ENCODE measurements at regions not wholly inside any gene's neighbourhood (a gene's known extent, or its start where the extent isn't known, plus 50 kb on each side); places are given as distances from the start of the nearest gene placed in this dataset.
"Not testable (repeated sequence)": the region's sequence is repeated elsewhere in the genome, so short reads cannot be mapped to it uniquely, and the experiment has no call there.

- DNase-seq: no peak
Measured at GRCh38 chr11:29623144-29623722, 393.6 kb downstream of the KCNA4 start.

GRCh38 chr11:29616611-29617010 lies 400.2 kb downstream of the KCNA4 start:
- DNase-seq: no peak

DNA sequence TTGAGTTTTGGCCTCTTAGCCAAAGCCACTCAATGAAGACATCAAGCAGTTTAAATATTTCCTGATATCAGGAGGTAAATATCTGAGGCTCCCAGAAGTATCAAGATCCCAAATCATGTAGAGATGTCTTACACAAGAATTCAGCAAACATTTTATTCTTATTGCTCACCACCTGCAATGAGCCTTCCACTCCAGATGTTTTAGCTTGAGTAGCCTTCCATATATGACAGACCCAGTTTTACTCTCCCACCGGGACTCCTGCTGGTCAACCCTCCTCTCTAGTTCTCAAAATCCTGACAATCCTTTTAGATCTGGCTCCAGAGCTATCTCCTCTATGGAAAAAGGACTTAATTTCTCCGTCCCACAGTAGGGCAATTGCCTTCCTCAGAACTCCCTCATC lies 404.4 kb downstream of the KCNA4 start:
- no peak for DNase-seq

GRCh38 chr11:29606330-29607031 lies 410.3 kb downstream of the KCNA4 start:
- DNase-seq: no peak

DNA sequence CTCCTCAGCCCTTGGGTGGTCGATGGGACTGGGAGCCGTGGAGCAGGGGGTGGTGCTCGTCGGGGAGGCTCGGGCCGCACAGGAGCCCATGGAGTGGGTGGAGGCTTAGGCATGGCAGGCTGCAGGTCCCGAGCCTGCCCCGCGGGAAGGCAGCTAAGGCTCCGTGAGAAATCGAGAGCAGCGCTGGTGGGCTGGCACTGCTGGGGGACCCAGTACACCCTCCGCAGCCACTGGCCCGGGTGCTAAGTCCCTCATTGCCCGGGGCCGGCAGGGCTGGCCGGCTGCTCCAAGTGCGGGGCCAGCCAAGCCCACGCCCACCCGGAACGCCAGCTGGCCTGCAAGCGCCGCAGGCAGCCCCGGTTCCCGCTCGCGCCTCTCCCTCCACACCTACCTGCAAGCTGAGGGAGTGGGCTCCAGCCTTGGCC lies 416.7 kb downstream of the KCNA4 start:
- DNase-seq: not testable (repeated sequence)

- DNase-seq: no peak
Measured at GRCh38 chr11:29584342-29584741, 432.5 kb downstream of the KCNA4 start.

DNA sequence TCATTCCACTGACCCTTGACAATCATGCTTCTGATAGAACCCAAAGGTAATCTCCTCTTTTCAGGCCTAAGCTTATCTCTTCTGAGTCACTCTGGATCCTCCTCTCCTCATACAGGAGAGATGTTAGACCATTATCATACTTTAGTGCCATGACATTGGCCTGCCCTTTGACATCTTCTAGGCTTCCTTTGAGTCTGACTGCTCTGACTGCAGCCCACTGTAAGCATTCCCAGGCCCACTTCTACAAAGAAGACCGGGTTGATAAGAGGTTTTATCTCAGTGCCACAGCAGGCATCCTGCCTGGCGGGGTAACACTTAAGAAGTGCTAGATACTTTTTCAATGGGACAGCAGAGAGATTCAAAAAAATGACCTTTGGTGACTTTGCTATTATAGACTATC lies 438.0 kb downstream of the KCNA4 start:
- no peak for DNase-seq

GRCh38 chr11:29564486-29564885 lies 452.3 kb downstream of the KCNA4 start:
- DNase-seq: no peak

DNA sequence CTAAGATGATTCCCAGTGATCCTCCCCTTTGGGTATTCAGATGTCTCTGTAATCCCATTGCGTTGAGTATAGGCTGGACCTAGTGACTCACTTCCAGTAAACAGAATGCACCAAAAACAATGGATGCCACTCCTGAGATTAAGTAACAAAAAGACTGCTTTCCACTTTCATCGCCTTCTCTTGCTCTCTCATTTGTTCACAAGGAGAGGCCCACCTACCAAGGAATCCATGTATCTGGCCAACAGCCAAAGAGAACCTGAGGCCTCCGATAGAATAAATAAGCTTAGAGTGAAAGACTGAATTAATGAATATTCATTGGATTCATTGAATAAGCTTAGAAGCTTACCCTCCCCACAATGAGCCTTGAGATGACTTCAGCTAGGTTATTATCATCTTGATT lies 454.6 kb downstream of the KCNA4 start:
- DNase-seq: no peak

GRCh38 chr11:29553990-29554389 lies 462.8 kb downstream of the KCNA4 start:
- no peak for DNase-seq

DNA sequence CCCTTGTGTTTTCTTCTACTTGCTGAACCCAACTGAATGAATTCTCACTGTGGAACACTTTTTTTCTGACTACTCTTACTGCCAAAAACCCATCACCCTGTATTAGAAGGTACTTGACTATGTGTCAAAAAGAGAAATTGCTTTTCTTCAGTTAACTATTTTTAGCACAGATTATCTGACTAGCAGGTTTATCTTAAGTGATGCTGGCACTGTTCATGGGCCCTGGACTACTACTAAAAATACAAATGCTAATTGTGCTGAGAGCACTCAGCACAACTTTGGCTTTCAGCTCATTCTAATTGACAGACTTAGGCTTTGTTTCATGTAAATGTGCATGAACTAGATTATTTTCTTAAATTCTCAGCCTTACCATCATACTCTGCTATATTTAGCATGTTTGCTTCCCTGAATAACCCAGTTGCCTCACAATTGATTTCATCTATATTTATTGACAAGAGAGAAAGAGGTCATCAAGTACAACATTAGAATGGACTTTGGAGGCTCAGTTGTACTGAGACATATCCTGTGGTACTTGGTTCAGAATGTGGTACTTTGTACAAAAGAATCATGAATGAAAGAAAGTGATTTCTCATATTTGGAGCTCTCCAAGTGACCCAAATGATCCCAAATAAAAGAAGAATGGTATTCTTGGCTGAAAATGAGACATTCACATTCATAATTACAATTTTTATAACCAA lies 478.3 kb downstream of the KCNA4 start:
- DNase-seq: no peak

DNA sequence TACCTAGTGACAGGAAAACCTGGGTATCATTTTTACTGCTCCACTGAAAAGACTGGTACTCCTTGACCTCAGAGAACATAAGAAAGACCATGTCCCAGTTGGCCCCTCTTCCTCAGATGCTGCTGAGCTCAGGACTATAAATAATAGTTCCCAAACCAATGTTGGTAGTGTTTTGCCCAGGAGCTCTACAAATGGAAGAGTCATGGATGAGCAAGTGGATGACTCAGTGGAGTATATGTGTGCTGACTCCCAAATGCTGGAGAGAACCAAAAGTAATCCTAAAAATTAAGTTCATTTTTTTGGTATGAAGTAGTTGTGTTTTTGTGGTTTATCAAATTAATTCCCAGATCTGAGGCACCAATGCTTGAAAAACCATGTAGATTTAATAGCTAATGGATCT lies 482.0 kb downstream of the KCNA4 start:
- DNase-seq: no peak

- no peak for DNase-seq
Measured at GRCh38 chr11:29530961-29531360, 485.9 kb downstream of the KCNA4 start.

GRCh38 chr11:29527391-29527936 lies 489.4 kb downstream of the KCNA4 start:
- no peak for DNase-seq

GRCh38 chr11:29518389-29519174 lies 498.2 kb downstream of the KCNA4 start:
- DNase-seq: no peak

DNA sequence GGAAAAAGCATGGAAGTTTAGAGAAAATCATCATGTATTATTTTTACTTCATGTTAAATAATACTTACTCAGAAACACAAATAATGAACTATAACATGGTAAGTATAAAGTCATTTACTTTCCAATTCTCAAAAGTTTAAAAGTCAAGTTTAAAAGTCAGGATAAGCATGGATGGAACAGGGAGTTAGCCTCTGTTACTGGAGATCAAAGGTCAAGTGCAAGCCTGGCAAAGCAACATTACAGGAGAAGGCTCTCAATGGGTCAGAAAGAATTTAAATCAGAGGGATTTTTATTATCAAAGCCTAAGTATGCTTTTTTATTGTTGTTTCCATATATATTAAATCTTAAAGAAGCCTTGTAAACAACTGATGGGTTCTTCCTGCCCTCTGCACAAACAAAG lies 505.4 kb downstream of the KCNA4 start:
- DNase-seq: no peak

GRCh38 chr11:29507376-29507775 lies 509.5 kb downstream of the KCNA4 start:
- no peak for DNase-seq

DNA sequence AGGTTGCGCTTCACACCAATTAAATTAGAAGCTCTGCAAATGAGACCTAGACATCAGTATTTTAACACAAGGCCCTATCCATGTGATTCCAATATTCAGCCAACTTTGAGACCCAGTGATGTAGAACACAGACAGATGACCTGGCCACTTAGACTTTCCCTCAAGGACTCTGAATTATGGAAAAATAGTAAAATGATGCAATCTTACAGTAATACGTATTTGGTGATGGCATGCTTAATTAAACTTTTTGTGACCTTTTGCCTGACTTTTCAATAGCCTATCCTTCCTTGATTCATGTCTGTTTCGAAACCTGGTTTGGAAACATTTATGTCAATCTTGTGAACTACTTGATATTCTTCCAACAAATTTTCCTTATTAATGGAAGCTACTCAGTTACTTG lies 521.2 kb downstream of the KCNA4 start:
- no peak for DNase-seq

- no peak for DNase-seq
Measured at GRCh38 chr11:29490938-29491337, 525.9 kb downstream of the KCNA4 start.

GRCh38 chr11:29486301-29486700 lies 530.5 kb downstream of the KCNA4 start:
- no peak for DNase-seq

- no peak for DNase-seq
Measured at GRCh38 chr11:29485641-29486040, 531.2 kb downstream of the KCNA4 start.

- no peak for DNase-seq
Measured at GRCh38 chr11:29484548-29484947, 532.3 kb downstream of the KCNA4 start.

GRCh38 chr11:29483831-29484230 lies 533.0 kb downstream of the KCNA4 start:
- no peak for DNase-seq
